ENCODE measurements at regions not wholly inside any gene's neighbourhood (a gene's known extent, or its start where the extent isn't known, plus 50 kb on each side); places are given as distances from the start of the nearest gene placed in this dataset.

- no peak for DNase-seq
Measured at GRCh38 chr12:3958534-3958933, 85.3 kb upstream of the PARP11 start.

- DNase-seq = no peak
Measured at GRCh38 chr12:3951380-3952135, 78.4 kb upstream of the PARP11 start.

- no peak for DNase-seq
Measured at GRCh38 chr12:3950714-3951320, 77.6 kb upstream of the PARP11 start.

GRCh38 chr12:3947781-3948180 is 74.6 kb upstream of the PARP11 start:
- DNase-seq = peak in 1 of 5 donors; percentile 61

- DNase-seq = no peak
Measured at GRCh38 chr12:3945671-3946070, 72.5 kb upstream of the PARP11 start.

GRCh38 chr12:3944620-3945019 is 71.4 kb upstream of the PARP11 start:
- no peak for DNase-seq

GRCh38 chr12:3938042-3938544 is 64.9 kb upstream of the PARP11 start:
- no peak for DNase-seq

- peak in 1 of 5 donors; percentile 28 for DNase-seq
Measured at GRCh38 chr12:3935078-3935477, 61.9 kb upstream of the PARP11 start.

GRCh38 chr12:3933819-3934192 is 60.6 kb upstream of the PARP11 start:
- DNase-seq = no peak

GRCh38 chr12:3933074-3933818 is 60.0 kb upstream of the PARP11 start:
- DNase-seq = no peak

- no peak for DNase-seq
Measured at GRCh38 chr12:3931776-3932175, 58.6 kb upstream of the PARP11 start.

GRCh38 chr12:3931206-3931605 is 58.0 kb upstream of the PARP11 start:
- no peak for DNase-seq

GRCh38 chr12:3929875-3930615 is 56.8 kb upstream of the PARP11 start:
- no peak for DNase-seq

- no peak for DNase-seq
Measured at GRCh38 chr12:3928538-3929184, 55.5 kb upstream of the PARP11 start.

- no peak for DNase-seq
Measured at GRCh38 chr12:3925621-3926020, 52.4 kb upstream of the PARP11 start.

GRCh38 chr12:3924761-3925160 is 51.6 kb upstream of the PARP11 start:
- DNase-seq = no peak

GRCh38 chr12:3923021-3923420 is 49.8 kb upstream of the PARP11 start:
- DNase-seq = no peak
